GM23338 (cell line): ENCODE measurements at regions not wholly inside any gene's neighbourhood (a gene's known extent, or its start where the extent isn't known, plus 50 kb on each side); places are given as distances from the start of the nearest gene placed in this dataset.

Experiments
- ATAC-seq: fragments of 200-7000 bp; cut with Tn5 transposase; 3 replicates; pipeline ENCODE4 v1.9.1; 2020
- DNase-seq: peaks from one replicate; pipeline ENCODE4 v3.0.0-alpha.2; 2015; ENCODE audit warnings: low spot score
- H2AFZ ChIP-seq: fragments of 200-600 bp; sonication (generic); 2 replicates; pipeline ENCODE4 v1.8.0; 2016; ENCODE audit warnings: antibody characterized with exemption, mild to moderate bottlenecking, moderate library complexity
- H3F3A ChIP-seq: fragments of 200-600 bp; sonication (generic); replicated peaks from 2 replicates; pipeline ENCODE4 v1.8.0; 2017; ENCODE audit warnings: antibody characterized with exemption, mixed run types, low read depth
- H3K27ac ChIP-seq: fragments of 200-600 bp; sonication (generic); 2 replicates; pipeline ENCODE4 v1.6.1; 2016; ENCODE audit warnings: low read depth
- H3K27me3 ChIP-seq: fragments of 200-600 bp; sonication (generic); 2 replicates; pipeline ENCODE4 v1.8.0; 2016; ENCODE audit warnings: mild to moderate bottlenecking, mixed run types, moderate library complexity; ENCODE audit not compliant: insufficient read depth
- H3K36me3 ChIP-seq: fragments of 200-600 bp; sonication (generic); 2 replicates; pipeline ENCODE4 v1.8.0; 2016; ENCODE audit warnings: mild to moderate bottlenecking; ENCODE audit not compliant: insufficient read depth
- H3K4me1 ChIP-seq: fragments of 200-600 bp; sonication (generic); 2 replicates; pipeline ENCODE4 v1.8.0; 2016; ENCODE audit warnings: mild to moderate bottlenecking, moderate library complexity; ENCODE audit not compliant: insufficient read depth
- H3K4me2 ChIP-seq: fragments of 200-600 bp; sonication (generic); 2 replicates; pipeline ENCODE4 v1.7.1; 2017; ENCODE audit warnings: mixed run types
- H3K4me3 ChIP-seq: fragments of 200-600 bp; sonication (generic); 2 replicates; pipeline ENCODE4 v1.6.1; 2016; ENCODE audit warnings: mixed run types
- H3K79me2 ChIP-seq: fragments of 200-600 bp; sonication (generic); replicated peaks from 2 replicates; pipeline ENCODE4 v1.8.0; 2017; ENCODE audit warnings: mild to moderate bottlenecking; ENCODE audit not compliant: insufficient read depth
- H3K9me2 ChIP-seq: fragments of 200-600 bp; sonication (generic); 2 replicates; pipeline ENCODE4 v1.8.0; 2017; ENCODE audit not compliant: insufficient read depth
- H4K20me1 ChIP-seq: fragments of 200-600 bp; sonication (generic); replicated peaks from 2 replicates; pipeline ENCODE4 v1.8.0; 2017; ENCODE audit warnings: mild to moderate bottlenecking; ENCODE audit not compliant: insufficient read depth
- H3K27ac Mint-ChIP-seq: 2 replicates; pipeline ENCODE4 v1.8.0; 2020; ENCODE audit warnings: inconsistent platforms, mild to moderate bottlenecking, moderate library complexity, mixed read lengths
- H3K27me3 Mint-ChIP-seq: 3 replicates; pipeline ENCODE4 v1.8.0; 2022; ENCODE audit warnings: low read depth, mild to moderate bottlenecking, moderate library complexity, mixed read lengths, inconsistent platforms; ENCODE audit not compliant: insufficient read depth, poor library complexity
- H3K36me3 Mint-ChIP-seq: 3 replicates; pipeline ENCODE4 v1.8.0; 2021; ENCODE audit warnings: low read depth, mild to moderate bottlenecking, inconsistent platforms, moderate library complexity, mixed read lengths
- H3K4me1 Mint-ChIP-seq: 3 replicates; pipeline ENCODE4 v1.8.0; 2020; ENCODE audit warnings: mild to moderate bottlenecking, inconsistent platforms, mixed read lengths
- H3K4me3 Mint-ChIP-seq: 3 replicates; pipeline ENCODE4 v1.8.0; 2021; ENCODE audit warnings: moderate library complexity, mild to moderate bottlenecking, inconsistent platforms, mixed read lengths
- H3K9me3 Mint-ChIP-seq: 3 replicates; pipeline ENCODE4 v1.8.0; 2020; ENCODE audit warnings: moderate library complexity, mild to moderate bottlenecking, inconsistent platforms, mixed read lengths
- CTCF ChIP-seq, 2 experiments: fragments of 200-600 bp in 1 of 2; sonication (generic) in 1 of 2; conservative IDR thresholded peaks; 2 replicates each; pipeline versions ENCODE4 v1.5.1 to v1.6.1; 2016 to 2017; ENCODE audit warnings: antibody characterized with exemption in 2 of 2, low read depth in 2 of 2, mild to moderate bottlenecking in 2 of 2, moderate library complexity in 1 of 2
- ETS1 ChIP-seq: IDR thresholded peaks from 2 replicates; pipeline ENCODE4 v1.6.1; 2016; ENCODE audit warnings: antibody characterized with exemption
- EZH2 ChIP-seq: fragments of 200-600 bp; sonication (generic); IDR thresholded peaks from one replicate; pipeline ENCODE4 v1.8.0; 2017; ENCODE audit warnings: antibody characterized with exemption, mild to moderate bottlenecking, low read depth; ENCODE audit not compliant: unreplicated experiment
- EZH2phosphoT487 ChIP-seq: fragments of 200-600 bp; sonication (generic); IDR thresholded peaks from one replicate; pipeline ENCODE4 v1.8.1; 2018; ENCODE audit warnings: antibody characterized with exemption; ENCODE audit not compliant: unreplicated experiment
- JUNB ChIP-seq: IDR thresholded peaks from one replicate; pipeline ENCODE4 v1.6.1; 2016; ENCODE audit warnings: antibody characterized with exemption; ENCODE audit not compliant: unreplicated experiment
- NANOG ChIP-seq: IDR thresholded peaks from 2 replicates; pipeline ENCODE4 v1.6.1; 2016; ENCODE audit warnings: antibody characterized with exemption, borderline replicate concordance
- POLR2AphosphoS5 ChIP-seq: IDR thresholded peaks from 2 replicates; pipeline ENCODE4 v1.6.1; 2016; ENCODE audit warnings: antibody characterized with exemption, low read depth
- REST ChIP-seq: IDR thresholded peaks from one replicate; pipeline ENCODE4 v1.6.1; 2018; ENCODE audit warnings: antibody characterized with exemption; ENCODE audit not compliant: unreplicated experiment
- STAT1 ChIP-seq: IDR thresholded peaks from one replicate; pipeline ENCODE4 v1.6.1; 2016; ENCODE audit warnings: antibody characterized with exemption; ENCODE audit not compliant: unreplicated experiment
- ZNF114 ChIP-seq: fragments of 250-450 bp; sonication (Bioruptor Pico); IDR thresholded peaks from 2 replicates; pipeline ENCODE4 v1.5.0; 2020; ENCODE audit warnings: mild to moderate bottlenecking, moderate library complexity
- ZNF331 ChIP-seq: fragments of 250-450 bp; sonication (Bioruptor Pico); IDR thresholded peaks from 2 replicates; pipeline ENCODE4 v1.5.0; 2020; ENCODE audit warnings: low read depth, mild to moderate bottlenecking, moderate library complexity
- ZNF462 ChIP-seq: fragments of 250-450 bp; sonication (Bioruptor Pico); IDR thresholded peaks from 2 replicates; pipeline ENCODE4 v1.5.0; 2020; ENCODE audit warnings: mild to moderate bottlenecking, moderate library complexity

- no peak for TF ChIP-seq ZNF462 (CRISPR knock-in tag)
- no peak for TF ChIP-seq NANOG
- TF ChIP-seq ETS1, result no peak
These were observed 329.8 kb upstream of the FOXG1 start (continued) for GRCh38 chr14:28436821-28437220.

- H3K4me2 ChIP-seq, result no peak overlapping the region
- H3K4me3 Mint-ChIP-seq, result no peak overlapping the region
- TF ChIP-seq ZNF331 (CRISPR knock-in tag), result no peak
- no peak for TF ChIP-seq ETS1
- no peak for TF ChIP-seq ZNF114 (CRISPR knock-in tag)
- no peak for TF ChIP-seq POLR2AphosphoS5
- TF ChIP-seq EZH2, result no peak
- TF ChIP-seq EZH2phosphoT487, result no peak
- TF ChIP-seq STAT1, result no peak
- TF ChIP-seq JUNB, result no peak
- no peak for TF ChIP-seq REST
- TF ChIP-seq CTCF (conservative IDR thresholded peaks at IDR 0.05; ENCODE audit: low read depth in 2 of 2), result no peak
These were observed 305.2 kb upstream of the FOXG1 start for GRCh38 chr14:28461389-28461788.

More at GRCh38 chr14:28461389-28461788, 305.2 kb upstream of the FOXG1 start:
- no peak overlapping the region for H3K27ac Mint-ChIP-seq
- Histone ChIP-seq H2AFZ (no peak overlapping the region), H3K79me2 (no peaks in the 10 kb centered on the region), H3F3A (no peaks in the 10 kb centered on the region), H4K20me1 (no peaks in the 10 kb centered on the region), H3K4me3 (no peak overlapping the region), H3K27me3 (no peaks in the 10 kb centered on the region), H3K4me1 (no peaks in the 10 kb centered on the region), H3K36me3 (no peaks in the 10 kb centered on the region; the same call in 1 of the 2 replicates), H3K9me2 (no peaks in the 10 kb centered on the region), H3K27ac (no peak overlapping the region)
- no peak for DNase-seq
- no peak for ATAC-seq
- peaks cover 12% of the 10 kb centered on the region for H3K9me3 Mint-ChIP-seq
- peaks cover 3% of the 10 kb centered on the region; the same call in 2 of the 3 replicates for H3K36me3 Mint-ChIP-seq
- no peaks in the 10 kb centered on the region for H3K27me3 Mint-ChIP-seq
- no peaks in the 10 kb centered on the region for H3K4me1 Mint-ChIP-seq
